HCT116 (cell line): ENCODE measurements at regions not wholly inside any gene's neighbourhood (a gene's known extent, or its start where the extent isn't known, plus 50 kb on each side); places are given as distances from the start of the nearest gene placed in this dataset.

Experiments used
- ATAC-seq: fragments of 200-7000 bp; cut with Tn5 transposase; 2 replicates; pipeline ENCODE4 v1.9.1; 2020; ENCODE audit warnings: mild to moderate bottlenecking, moderate library complexity
- BruUV-seq: library from RNA; stranded (reverse); fragments of 400-500 nt; replicated peaks from 2 replicates; lab custom pipeline; 2021; lab: Mats Ljungman, UMichigan
- CTCF ChIA-PET: fragments of 300-600 bp; sonication (Branson Sonifier 250); formaldehyde crosslinking; loops from one replicate; lab custom pipeline; 2021; ENCODE audit warnings: antibody characterized with exemption; lab: Charles Lee
- POLR2A ChIA-PET: fragments of 300-600, 350-600 bp; sonication (Branson Sonifier 250); formaldehyde crosslinking; loops from one replicate; lab custom pipeline; 2021; ENCODE audit warnings: antibody characterized with exemption; lab: Charles Lee
- RAD21 ChIA-PET, 2 experiments: fragments of 300-600 bp; sonication (Branson Sonifier 250); formaldehyde crosslinking; loops; one replicate each; lab custom pipeline; 2023; ENCODE audit warnings: low total read pairs in 2 of 2; ENCODE audit not compliant: uncharacterized antibody in 2 of 2, unreplicated experiment in 2 of 2, low non-redundant PET in 1 of 2; lab: Charles Lee
- DNase-seq: peaks from one replicate; pipeline ENCODE4 v3.0.0-alpha.2; 2010; ENCODE audit warnings: low read depth, low spot score
- H2AFZ ChIP-seq: fragments of 200-600 bp; shearing (Covaris generic), sonication (generic); 2 replicates; pipeline ENCODE4 v1.6.1; 2017; ENCODE audit warnings: low read depth, mixed run types, mixed read lengths, antibody characterized with exemption, low read length; ENCODE audit not compliant: poor library complexity, severe bottlenecking
- H3K27ac ChIP-seq: 2 replicates; pipeline ENCODE4 v1.5.1; 2012; ENCODE audit warnings: low read depth, low read length
- H3K27me3 ChIP-seq: fragments of 200-600 bp; sonication (generic); 2 replicates; pipeline ENCODE4 v1.6.1; 2016; ENCODE audit warnings: mixed run types, low read length, mixed read lengths; ENCODE audit not compliant: insufficient read depth
- H3K36me3 ChIP-seq, 2 experiments: fragments of 200-500 bp in 1 of 2; fragments of 200-600 bp in 1 of 2; sonication (Bioruptor generic) in 1 of 2; sonication (generic) in 1 of 2; 2 replicates each; pipeline versions ENCODE4 v1.5.1 to v1.6.1; 2014 to 2016; ENCODE audit warnings: low read length in 2 of 2, inconsistent platforms in 1 of 2, mixed read lengths in 1 of 2, mixed run types in 1 of 2; ENCODE audit not compliant: insufficient read depth in 2 of 2, control insufficient read depth in 1 of 2
- H3K4me1 ChIP-seq, 2 experiments: fragments of 200-600 bp in 1 of 2; sonication (generic) in 1 of 2; 2 replicates each; pipeline versions ENCODE4 v1.5.1 to v1.6.1; 2012 to 2017; ENCODE audit warnings: low read length in 2 of 2, inconsistent platforms in 1 of 2, mild to moderate bottlenecking in 1 of 2, mixed read lengths in 1 of 2, mixed run types in 1 of 2, moderate library complexity in 1 of 2; ENCODE audit not compliant: insufficient read depth in 2 of 2, control insufficient read depth in 1 of 2
- H3K4me2 ChIP-seq: fragments of 200-600 bp; sonication (generic); 2 replicates; pipeline ENCODE4 v1.6.1; 2017; ENCODE audit warnings: mixed run types, low read length, mixed read lengths
- H3K4me3 ChIP-seq, 2 experiments: fragments of 200-600 bp in 1 of 2; sonication (generic) in 1 of 2; replicated peaks in 1 of 2; 2 replicates each; pipeline ENCODE4 v1.5.1; 2011 to 2016; ENCODE audit warnings: low read length in 2 of 2, control low read depth in 1 of 2, low read depth in 1 of 2, mild to moderate bottlenecking in 1 of 2, mixed read lengths in 1 of 2, mixed run types in 1 of 2
- H3K79me2 ChIP-seq: fragments of 200-600 bp; sonication (generic); 2 replicates; pipeline ENCODE4 v1.6.1; 2017; ENCODE audit warnings: mild to moderate bottlenecking, mixed run types, low read length, moderate library complexity, mixed read lengths; ENCODE audit not compliant: insufficient read depth
- H3K9ac ChIP-seq: fragments of 200-600 bp; sonication (generic); 2 replicates; pipeline ENCODE4 v1.6.1; 2016; ENCODE audit warnings: low read length, mixed read lengths
- H3K9me2 ChIP-seq: fragments of 200-600 bp; sonication (generic), shearing (Covaris generic); 2 replicates; pipeline ENCODE4 v1.6.1; 2017; ENCODE audit warnings: mixed run types, mild to moderate bottlenecking, moderate library complexity; ENCODE audit not compliant: insufficient read depth
- H3K9me3 ChIP-seq, 2 experiments: fragments of 200-500 bp in 1 of 2; fragments of 200-600 bp in 1 of 2; sonication (Bioruptor generic) in 1 of 2; sonication (generic) in 1 of 2; 2 replicates each; pipeline ENCODE4 v1.6.1; 2014 to 2017; ENCODE audit warnings: low read length in 2 of 2, mixed read lengths in 2 of 2, inconsistent platforms in 1 of 2, low read depth in 1 of 2, mild to moderate bottlenecking in 1 of 2, mixed run types in 1 of 2, moderate library complexity in 1 of 2; ENCODE audit not compliant: control insufficient read depth in 1 of 2, insufficient read depth in 1 of 2
- H4K20me1 ChIP-seq: fragments of 200-600 bp; sonication (generic), shearing (Covaris generic); 2 replicates; pipeline ENCODE4 v1.6.1; 2017; ENCODE audit warnings: mixed run types, mild to moderate bottlenecking, moderate library complexity; ENCODE audit not compliant: insufficient read depth
- CBX3 ChIP-seq: IDR thresholded peaks from 2 replicates; pipeline ENCODE4 v1.6.1; 2012; ENCODE audit warnings: low read depth
- EZH2phosphoT487 ChIP-seq: fragments of 200-600 bp; IDR thresholded peaks from 2 replicates; pipeline ENCODE4 v1.6.1; 2018; ENCODE audit warnings: antibody characterized with exemption, borderline replicate concordance
- POLR2A ChIP-seq: IDR thresholded peaks from 2 replicates; pipeline ENCODE4 v1.7.0; 2011; ENCODE audit warnings: borderline replicate concordance; ENCODE audit not compliant: insufficient read depth, insufficient read length; ENCODE audit errors: extremely low read depth
- POLR2AphosphoS5 ChIP-seq: IDR thresholded peaks from 2 replicates; pipeline ENCODE4 v1.6.1; 2011; ENCODE audit warnings: mild to moderate bottlenecking, low read depth, low read length, moderate library complexity
- RAD21 ChIP-seq: IDR thresholded peaks from 2 replicates; pipeline ENCODE4 v1.6.1; 2012; ENCODE audit warnings: low read depth, mild to moderate bottlenecking
- SIN3A ChIP-seq: IDR thresholded peaks from 2 replicates; pipeline ENCODE4 v1.6.1; 2012; ENCODE audit warnings: low read depth
- SRF ChIP-seq: IDR thresholded peaks from 2 replicates; pipeline ENCODE4 v1.6.1; 2012; ENCODE audit warnings: low read depth
- TCF7L2 ChIP-seq: IDR thresholded peaks from 2 replicates; pipeline ENCODE4 v1.7.0; 2011; ENCODE audit warnings: borderline replicate concordance, inconsistent platforms; ENCODE audit not compliant: insufficient read depth, insufficient read length; ENCODE audit errors: extremely low read depth
- YY1 ChIP-seq: IDR thresholded peaks from 2 replicates; pipeline ENCODE4 v1.6.1; 2011; ENCODE audit warnings: low read length, low read depth, moderate library complexity, mild to moderate bottlenecking; ENCODE audit not compliant: insufficient replicate concordance; ENCODE audit errors: extremely low read depth
- ZFX ChIP-seq: fragments of 450-650 bp; IDR thresholded peaks from 2 replicates; pipeline ENCODE4 v1.6.1; 2017
- intact Hi-C: fragments of 100-400 bp; cut with micrococcal nuclease; formaldehyde crosslinking; loops from 2 replicates; pipeline ENCODE4 v1.10.0; 2022
- TF ChIP-seq, protein P1 (sequence below): IDR thresholded peaks from 2 replicates; pipeline ENCODE4 v1.6.1; 2011; ENCODE audit warnings: mild to moderate bottlenecking, low read length, moderate library complexity; ENCODE audit not compliant: insufficient replicate concordance; ENCODE audit errors: extremely low read depth

DNA sequence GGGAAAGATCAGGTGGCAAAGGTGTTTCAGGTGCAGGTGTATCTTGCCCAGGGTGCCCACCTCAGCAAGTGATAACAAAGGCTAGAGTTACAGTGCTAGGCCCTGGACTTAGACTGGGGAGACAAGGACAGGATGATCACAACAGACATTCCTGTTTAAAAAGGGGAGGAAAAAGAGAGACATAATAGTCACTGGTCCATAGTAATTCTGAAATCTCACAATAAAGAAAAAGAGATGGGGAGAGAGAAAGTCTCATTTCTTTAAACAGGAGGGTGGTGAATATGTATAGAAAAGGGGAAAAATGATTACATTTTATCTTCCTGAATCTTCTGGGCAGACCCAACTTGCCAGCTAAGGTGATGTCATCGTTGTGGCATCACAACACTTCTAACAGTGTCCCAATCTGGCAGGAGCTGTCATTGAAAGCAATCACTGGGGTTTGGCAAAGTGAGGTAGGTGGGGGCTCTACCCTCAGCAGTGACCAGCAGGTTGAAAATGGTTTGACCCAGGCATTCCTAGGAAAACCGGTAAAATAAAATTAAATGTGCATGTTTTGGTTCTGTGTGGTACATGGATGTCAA lies 99.5 kb downstream of the ZNF621 start:
- Histone ChIP-seq H3K4me3 (no peak overlapping the region), H3K9me2 (no peaks in the 10 kb centered on the region), H3K36me3 (no peaks in the 10 kb centered on the region), H3K27me3 (no peaks in the 10 kb centered on the region), H2AFZ (no peak overlapping the region), H3K9ac (no peak overlapping the region), H3K79me2 (no peaks in the 10 kb centered on the region), H3K27ac (no peak overlapping the region), H3K9me3 (peaks cover 0 to 5% of the 10 kb centered on the region in 2 experiments; a peak in 1 of 4 replicates), H4K20me1 (no peaks in the 10 kb centered on the region), H3K4me1 (no peaks in the 10 kb centered on the region; a peak in 1 of 4 replicates), H3K4me2 (no peak overlapping the region)
- ATAC-seq (no peak), DNase-seq (no peak)
- POLR2A ChIA-PET: no interaction called here
- CTCF ChIA-PET: no interaction called here
- RAD21 ChIA-PET: no interaction called here
- BruUV-seq: no TSS peak
- TF ChIP-seq, protein P1, sequence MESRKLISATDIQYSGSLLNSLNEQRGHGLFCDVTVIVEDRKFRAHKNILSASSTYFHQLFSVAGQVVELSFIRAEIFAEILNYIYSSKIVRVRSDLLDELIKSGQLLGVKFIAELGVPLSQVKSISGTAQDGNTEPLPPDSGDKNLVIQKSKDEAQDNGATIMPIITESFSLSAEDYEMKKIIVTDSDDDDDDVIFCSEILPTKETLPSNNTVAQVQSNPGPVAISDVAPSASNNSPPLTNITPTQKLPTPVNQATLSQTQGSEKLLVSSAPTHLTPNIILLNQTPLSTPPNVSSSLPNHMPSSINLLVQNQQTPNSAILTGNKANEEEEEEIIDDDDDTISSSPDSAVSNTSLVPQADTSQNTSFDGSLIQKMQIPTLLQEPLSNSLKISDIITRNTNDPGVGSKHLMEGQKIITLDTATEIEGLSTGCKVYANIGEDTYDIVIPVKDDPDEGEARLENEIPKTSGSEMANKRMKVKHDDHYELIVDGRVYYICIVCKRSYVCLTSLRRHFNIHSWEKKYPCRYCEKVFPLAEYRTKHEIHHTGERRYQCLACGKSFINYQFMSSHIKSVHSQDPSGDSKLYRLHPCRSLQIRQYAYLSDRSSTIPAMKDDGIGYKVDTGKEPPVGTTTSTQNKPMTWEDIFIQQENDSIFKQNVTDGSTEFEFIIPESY: no peak
- TF ChIP-seq CBX3 (no peak), POLR2AphosphoS5 (no peak), POLR2A (no peak), SRF (no peak), ZFX (no peak), SIN3A (no peak), EZH2phosphoT487 (no peak), YY1 (no peak), RAD21 (no peak), TCF7L2 (no peak)
- intact Hi-C loops: no loop called here
